K562 (cell line): ENCODE measurements at regions not wholly inside any gene's neighbourhood (a gene's known extent, or its start where the extent isn't known, plus 50 kb on each side); places are given as distances from the start of the nearest gene placed in this dataset.

Source experiments
- ATAC-seq: fragments of 200-7000 bp; cut with Tn5 transposase; 3 replicates; pipeline ENCODE4 v1.9.1; 2020; ENCODE audit warnings: moderate library complexity
- BruUV-seq: library from RNA; stranded (reverse); fragments of 400-500 nt; replicated peaks from 2 replicates; lab custom pipeline; 2021; lab: Mats Ljungman, UMichigan
- CTCF ChIA-PET: fragments of 300-600 bp; formaldehyde crosslinking; extraction: SDS; loops from one replicate; lab custom pipeline; 2021; ENCODE audit warnings: low intra/inter-chr PET ratio; lab: Yijun Ruan, JAX
- POLR2A ChIA-PET: fragments of 300-600, 350-650 bp; sonication (Branson Sonifier 250); formaldehyde crosslinking; extraction: SDS; loops from one replicate; lab custom pipeline; 2021; ENCODE audit warnings: antibody characterized with exemption, inconsistent platforms; lab: Yijun Ruan, JAX
- DNase-seq, 4 experiments: peaks; one replicate each; pipeline versions ENCODE4 v3.0.0 to v3.0.0-alpha.2; 2011 to 2018; ENCODE audit warnings: low spot score in 3 of 4, mixed read lengths in 3 of 4; ENCODE audit errors: extremely low read depth in 1 of 4
- FAIRE-seq: peaks from 2 replicates; lab custom pipeline; 2011; peaks lifted over from hg19 to GRCh38; lab: Jason Lieb, UNC
- H2AFZ ChIP-seq: 2 replicates; pipeline ENCODE4 v1.6.0; 2011; ENCODE audit warnings: low read depth, low read length, control low read depth, inconsistent platforms
- H3K27ac ChIP-seq: fragments of 200-600 bp; 3 replicates; pipeline ENCODE4 v1.8.0; 2011; ENCODE audit warnings: low read depth, mild to moderate bottlenecking, control low read depth, inconsistent platforms, low read length, moderate library complexity, mixed read lengths; ENCODE audit errors: extremely low read depth
- H3K27me3 ChIP-seq, 2 experiments: fragments of 300-600 bp in 1 of 2; 2 replicates in 1 of 2; 3 replicates in 1 of 2; pipeline versions ENCODE4 v1.6.0 to v1.8.0; 2011; ENCODE audit warnings: inconsistent platforms in 2 of 2, low read length in 2 of 2, mild to moderate bottlenecking in 1 of 2, mixed read lengths in 1 of 2, moderate library complexity in 1 of 2; ENCODE audit not compliant: control insufficient read depth in 2 of 2, insufficient read depth in 2 of 2
- H3K36me3 ChIP-seq: fragments of 300-600 bp; 3 replicates; pipeline ENCODE4 v1.8.0; 2011; ENCODE audit warnings: mild to moderate bottlenecking, low read length, inconsistent platforms; ENCODE audit not compliant: control insufficient read depth, insufficient read depth
- H3K4me1 ChIP-seq, 2 experiments: fragments of 200-600 bp in 1 of 2; replicated peaks in 1 of 2; 2 replicates in 1 of 2; 3 replicates in 1 of 2; pipeline versions ENCODE4 v1.5.1 to v1.8.0; 2011; ENCODE audit warnings: inconsistent platforms in 2 of 2, low read length in 2 of 2, mild to moderate bottlenecking in 1 of 2, mixed read lengths in 1 of 2, moderate library complexity in 1 of 2; ENCODE audit not compliant: control insufficient read depth in 2 of 2, insufficient read depth in 2 of 2
- H3K4me2 ChIP-seq: 2 replicates; pipeline ENCODE4 v1.6.1; 2011; ENCODE audit warnings: low read length, control low read depth, inconsistent platforms, mixed read lengths; ENCODE audit not compliant: insufficient read depth
- H3K4me3 ChIP-seq: fragments of 200-600 bp; sonication (generic), shearing (Covaris generic); 2 replicates; pipeline ENCODE4 v1.5.1; 2016; ENCODE audit warnings: control low read depth, inconsistent platforms
- H3K79me2 ChIP-seq: fragments of 200-600 bp; 3 replicates; pipeline ENCODE4 v1.8.0; 2011; ENCODE audit warnings: low read length, inconsistent platforms; ENCODE audit not compliant: control insufficient read depth, insufficient read depth
- H3K9ac ChIP-seq, 2 experiments: 2 replicates each; pipeline versions ENCODE4 v1.6.0 to v1.6.1; 2011; ENCODE audit warnings: low read depth in 2 of 2, low read length in 2 of 2, control low read depth in 1 of 2, inconsistent platforms in 1 of 2, mild to moderate bottlenecking in 1 of 2, mixed read lengths in 1 of 2; ENCODE audit not compliant: insufficient read depth in 1 of 2
- H3K9me1 ChIP-seq: one replicate; pipeline ENCODE4 v1.6.0; 2011; ENCODE audit warnings: inconsistent platforms, mild to moderate bottlenecking, low read length, moderate library complexity; ENCODE audit not compliant: control insufficient read depth, insufficient read depth
- H3K9me3 ChIP-seq: replicated peaks from 2 replicates; pipeline ENCODE4 v1.5.1; 2011; ENCODE audit warnings: low read depth, low read length, inconsistent platforms; ENCODE audit not compliant: control insufficient read depth, insufficient read depth
- H4K20me1 ChIP-seq: replicated peaks from 2 replicates; pipeline ENCODE4 v1.6.1; 2011; ENCODE audit warnings: low read length, inconsistent platforms, mixed read lengths; ENCODE audit not compliant: control insufficient read depth, insufficient read depth
- ATF6 ChIP-seq: sonication (generic); formaldehyde crosslinking; IDR thresholded peaks from 2 replicates; pipeline ENCODE4 v1.4.0; 2020; ENCODE audit warnings: mild to moderate bottlenecking, missing genetic modification reagents
- CHD1 ChIP-seq: fragments of 200-600 bp; sonication (generic); IDR thresholded peaks from one replicate; pipeline ENCODE4 v1.6.1; 2012; ENCODE audit warnings: mild to moderate bottlenecking, moderate library complexity, low read length, inconsistent platforms
- ELF4 ChIP-seq: fragments of 450-650 bp; formaldehyde crosslinking; IDR thresholded peaks from 2 replicates; pipeline ENCODE4 v1.4.0; 2022; ENCODE audit warnings: missing genetic modification characterization
- GATA2 ChIP-seq: sonication (generic); formaldehyde crosslinking; IDR thresholded peaks from 2 replicates; pipeline ENCODE4 v1.4.0; 2020; ENCODE audit warnings: mild to moderate bottlenecking, missing genetic modification reagents
- MAFG ChIP-seq: fragments of 450-650 bp; conservative IDR thresholded peaks from 2 replicates; pipeline ENCODE4 v1.6.1; 2016; ENCODE audit warnings: missing genetic modification characterization, missing compliant biosample characterization
- PHTF2 ChIP-seq: fragments of 250-450 bp; sonication (Bioruptor Pico); IDR thresholded peaks from 2 replicates; pipeline ENCODE4 v1.5.0; 2021; ENCODE audit warnings: mild to moderate bottlenecking
- TCFL5 ChIP-seq: fragments of 250-450 bp; sonication (Bioruptor Pico); conservative IDR thresholded peaks from 2 replicates; pipeline ENCODE4 v1.6.1; 2021; ENCODE audit warnings: mild to moderate bottlenecking, moderate library complexity, matching md5 sums
- XRCC4 ChIP-seq: IDR thresholded peaks from one replicate; pipeline ENCODE4 v1.6.1; 2011; ENCODE audit not compliant: insufficient read depth, insufficient read length; ENCODE audit errors: extremely low read depth
- ZNF143 ChIP-seq: sonication (generic); formaldehyde crosslinking; IDR thresholded peaks from 2 replicates; pipeline ENCODE4 v1.9.0; 2022; ENCODE audit warnings: mild to moderate bottlenecking, missing genetic modification reagents
- WGBS: fragments of 100-300 bp; shearing (Covaris generic); methylation state at CpG from one replicate; pipeline ENCODE4 v1.1.6; 2016; ENCODE audit warnings: low coverage, mixed read lengths; ENCODE audit not compliant: insufficient coverage; ENCODE audit errors: missing lambda C conversion rate; 5-methylcytosine and 5-hydroxymethylcytosine counted together
- in situ Hi-C: fragments of 300-500 bp; cut with MboI; formaldehyde crosslinking; loops from 4 replicates; pipeline ENCODE4 v1.15.0; 2018; ENCODE audit warnings: inconsistent platforms, mixed read lengths
- intact Hi-C: fragments of 100-400 bp; cut with micrococcal nuclease; formaldehyde crosslinking; loops from 2 replicates; pipeline ENCODE4 v1.14.2; 2022
- TF ChIP-seq, protein P1 (sequence below): fragments of 200-800 bp; sonication (Bioruptor generic); IDR thresholded peaks from 2 replicates; pipeline ENCODE4 v1.6.1; 2017; ENCODE audit warnings: missing genetic modification characterization, missing compliant biosample characterization

GRCh38 chr13:78413887-78414553 is 189.3 kb downstream of the POU4F1 start:
- Histone ChIP-seq H3K9me1 (no peaks in the 10 kb centered on the region), H3K27ac (no peak overlapping the region), H3K79me2 (no peaks in the 10 kb centered on the region), H3K36me3 (no peaks in the 10 kb centered on the region), H3K9ac (no peak overlapping the region), H3K4me3 (no peak overlapping the region), H2AFZ (no peak overlapping the region), H4K20me1 (no peaks in the 10 kb centered on the region), H3K4me2 (no peak overlapping the region), H3K9me3 (no peaks in the 10 kb centered on the region), H3K4me1 (no peaks in the 10 kb centered on the region), H3K27me3 (no peaks in the 10 kb centered on the region)
- intact Hi-C loops: no loop called here
- DNase-seq: no peak
- no peak for ATAC-seq
- WGBS: 0% methylated on average over 2 of the region's 2 CpGs
- TF ChIP-seq GATA2 (CRISPR knock-in tag): no peak
- no peak for TF ChIP-seq CHD1
- no peak for TF ChIP-seq XRCC4
- TF ChIP-seq ZNF143 (CRISPR knock-in tag): no peak
- TF ChIP-seq TCFL5 (CRISPR knock-in tag): no peak
- no peak for TF ChIP-seq ATF6 (CRISPR knock-in tag)
- TF ChIP-seq ELF4 (CRISPR knock-in tag): no peak
- no peak for TF ChIP-seq MAFG
- TF ChIP-seq, protein P1, sequence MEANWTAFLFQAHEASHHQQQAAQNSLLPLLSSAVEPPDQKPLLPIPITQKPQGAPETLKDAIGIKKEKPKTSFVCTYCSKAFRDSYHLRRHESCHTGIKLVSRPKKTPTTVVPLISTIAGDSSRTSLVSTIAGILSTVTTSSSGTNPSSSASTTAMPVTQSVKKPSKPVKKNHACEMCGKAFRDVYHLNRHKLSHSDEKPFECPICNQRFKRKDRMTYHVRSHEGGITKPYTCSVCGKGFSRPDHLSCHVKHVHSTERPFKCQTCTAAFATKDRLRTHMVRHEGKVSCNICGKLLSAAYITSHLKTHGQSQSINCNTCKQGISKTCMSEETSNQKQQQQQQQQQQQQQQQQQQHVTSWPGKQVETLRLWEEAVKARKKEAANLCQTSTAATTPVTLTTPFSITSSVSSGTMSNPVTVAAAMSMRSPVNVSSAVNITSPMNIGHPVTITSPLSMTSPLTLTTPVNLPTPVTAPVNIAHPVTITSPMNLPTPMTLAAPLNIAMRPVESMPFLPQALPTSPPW (CRISPR knock-in tag): no peak
- TF ChIP-seq PHTF2: no peak
- CTCF ChIA-PET: no interaction called here
- BruUV-seq: no TSS peak
- FAIRE-seq: no peak
- POLR2A ChIA-PET: no interaction called here
- in situ Hi-C loops: no loop called here
